ENCODE measurements at regions not wholly inside any gene's neighbourhood (a gene's known extent, or its start where the extent isn't known, plus 50 kb on each side); places are given as distances from the start of the nearest gene placed in this dataset.

DNA sequence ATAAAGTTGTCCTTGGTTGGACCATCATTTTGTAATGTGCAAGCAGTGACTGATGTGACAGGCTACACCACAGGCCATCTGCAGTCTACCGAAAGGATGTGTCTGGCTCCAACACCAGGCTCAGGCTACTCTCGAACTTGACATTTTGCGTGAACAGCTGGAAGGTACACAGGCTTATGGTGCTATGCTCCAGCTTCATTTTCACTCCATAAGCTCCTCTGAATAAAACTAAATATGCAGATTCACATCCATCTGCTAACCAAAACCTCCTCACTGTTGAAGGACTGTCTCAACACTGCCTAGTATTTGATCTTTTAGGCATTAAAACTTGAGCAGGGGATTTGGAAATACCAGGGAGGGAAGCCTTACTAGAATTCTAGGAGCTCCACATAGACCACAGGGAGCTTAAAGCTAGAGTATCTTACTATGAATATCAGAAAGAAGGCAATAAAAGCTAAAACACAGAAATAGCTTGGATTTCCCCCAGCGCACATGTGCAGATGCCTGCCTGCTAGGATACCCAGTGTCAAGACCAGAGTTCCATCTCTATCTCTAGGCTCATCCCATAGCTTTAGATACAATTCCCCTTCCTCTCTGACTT lies 383.9 kb upstream of the FAT3 start:
- Histone ChIP-seq H2BK120ac (ENCODE audit: low read depth, low read length) (no peak overlapping the region), H3K23ac (ENCODE audit: low read length in 2 of 2) (no peak overlapping the region), H2BK15ac (ENCODE audit: low read depth, poor library complexity, severe bottlenecking) (no peak overlapping the region), H3K79me1 (replicated peaks; ENCODE audit: low read length, poor library complexity, severe bottlenecking) (no peaks in the 10 kb centered on the region), H2BK12ac (ENCODE audit: low read length in 2 of 2) (no peak overlapping the region), H2AFZ (ENCODE audit: low read depth, low read length) (no peak overlapping the region), H3K27ac (ENCODE audit: low read length, poor library complexity, severe bottlenecking) (no peak overlapping the region), H3K18ac (ENCODE audit: low read depth in 1 of 2, low read length in 2 of 2) (no peak overlapping the region), H3K4ac (ENCODE audit: low read depth in 1 of 2, low read length in 2 of 2) (no peak overlapping the region), H3K14ac (ENCODE audit: low read length in 2 of 2) (no peak overlapping the region), H3K27me3 (ENCODE audit: control insufficient read depth in 1 of 2, insufficient read depth in 1 of 2, low read length in 2 of 2) (peaks cover 0 to 2% of the 10 kb centered on the region in 2 experiments), H3K4me3 (ENCODE audit: insufficient read depth in 1 of 2, low read depth in 1 of 2, low read length in 2 of 2) (no peak overlapping the region), H2AK5ac (ENCODE audit: low read length, severe bottlenecking) (no peak overlapping the region), H3K4me1 (ENCODE audit: control insufficient read depth, insufficient read depth, low read depth, low read length) (no peaks in the 10 kb centered on the region), H4K8ac (ENCODE audit: low read length) (no peak overlapping the region), H4K91ac (ENCODE audit: low read length) (no peak overlapping the region), H3K9ac (ENCODE audit: low read length) (no peak overlapping the region), H2BK5ac (ENCODE audit: low read depth, low read length, poor library complexity, severe bottlenecking) (no peak overlapping the region), H3K36me3 (ENCODE audit: control insufficient read depth in 1 of 2, insufficient read depth in 2 of 2, low read depth in 1 of 2, low read length in 2 of 2) (no peaks in the 10 kb centered on the region), H3K9me3 (ENCODE audit: control insufficient read depth, low read length) (no peaks in the 10 kb centered on the region), H3K4me2 (ENCODE audit: low read length, poor library complexity, severe bottlenecking) (no peak overlapping the region)
- WGBS, result 91% methylated on average over 4 of the region's 4 CpGs
- DNase-seq, result no peak

GRCh38 chr11:91837411-91838330 lies 386.9 kb upstream of the FAT3 start:
- Histone ChIP-seq H3K9ac (ENCODE audit: low read length) (no peak overlapping the region), H2BK5ac (ENCODE audit: low read depth, low read length, poor library complexity, severe bottlenecking) (no peak overlapping the region), H2AK5ac (ENCODE audit: low read length, severe bottlenecking) (no peak overlapping the region), H4K91ac (ENCODE audit: low read length) (no peak overlapping the region), H3K4me2 (ENCODE audit: low read length, poor library complexity, severe bottlenecking) (no peak overlapping the region), H2AFZ (ENCODE audit: low read depth, low read length) (no peak overlapping the region), H3K9me3 (ENCODE audit: control insufficient read depth, low read length) (no peaks in the 10 kb centered on the region), H3K4me3 (ENCODE audit: insufficient read depth in 1 of 2, low read depth in 1 of 2, low read length in 2 of 2) (no peak overlapping the region), H4K8ac (ENCODE audit: low read length) (no peak overlapping the region), H2BK120ac (ENCODE audit: low read depth, low read length) (no peak overlapping the region), H3K4ac (ENCODE audit: low read depth in 1 of 2, low read length in 2 of 2) (no peak overlapping the region), H3K4me1 (ENCODE audit: control insufficient read depth, insufficient read depth, low read depth, low read length) (no peaks in the 10 kb centered on the region), H3K23ac (ENCODE audit: low read length in 2 of 2) (peak overlapping the region in 1 of 2 experiments; percentile 64), H2BK15ac (ENCODE audit: low read depth, poor library complexity, severe bottlenecking) (no peak overlapping the region), H3K27ac (ENCODE audit: low read length, poor library complexity, severe bottlenecking) (no peak overlapping the region), H3K27me3 (ENCODE audit: control insufficient read depth in 1 of 2, insufficient read depth in 1 of 2, low read length in 2 of 2) (peaks cover 0 to 2% of the 10 kb centered on the region in 2 experiments), H3K18ac (ENCODE audit: low read depth in 1 of 2, low read length in 2 of 2) (no peak overlapping the region), H3K36me3 (ENCODE audit: control insufficient read depth in 1 of 2, insufficient read depth in 2 of 2, low read depth in 1 of 2, low read length in 2 of 2) (no peaks in the 10 kb centered on the region), H3K79me1 (replicated peaks; ENCODE audit: low read length, poor library complexity, severe bottlenecking) (no peaks in the 10 kb centered on the region), H2BK12ac (ENCODE audit: low read length in 2 of 2) (no peak overlapping the region), H3K14ac (ENCODE audit: low read length in 2 of 2) (no peak overlapping the region)
- WGBS, result no CpG with 5 or more reads among the region's 2 CpGs
- no peak for DNase-seq

GRCh38 chr11:91835051-91835560 lies 389.5 kb upstream of the FAT3 start:
- H3K9ac ChIP-seq (ENCODE audit: low read length), result no peak overlapping the region
- H3K14ac ChIP-seq (ENCODE audit: low read length in 2 of 2), result no peak overlapping the region
- H4K8ac ChIP-seq (ENCODE audit: low read length), result no peak overlapping the region
- no peak for DNase-seq
- H2AFZ ChIP-seq (ENCODE audit: low read depth, low read length), result no peak overlapping the region
- no peak overlapping the region for H3K18ac ChIP-seq (ENCODE audit: low read depth in 1 of 2, low read length in 2 of 2)
- H2AK5ac ChIP-seq (ENCODE audit: low read length, severe bottlenecking), result no peak overlapping the region
- H3K4me1 ChIP-seq (ENCODE audit: control insufficient read depth, insufficient read depth, low read depth, low read length), result no peaks in the 10 kb centered on the region
- H2BK5ac ChIP-seq (ENCODE audit: low read depth, low read length, poor library complexity, severe bottlenecking), result no peak overlapping the region
- no peak overlapping the region for H2BK12ac ChIP-seq (ENCODE audit: low read length in 2 of 2)
- no peak overlapping the region for H2BK15ac ChIP-seq (ENCODE audit: low read depth, poor library complexity, severe bottlenecking)
- peaks cover 24% of the 10 kb centered on the region for H3K9me3 ChIP-seq (ENCODE audit: control insufficient read depth, low read length)
- H3K36me3 ChIP-seq (ENCODE audit: control insufficient read depth in 1 of 2, insufficient read depth in 2 of 2, low read depth in 1 of 2, low read length in 2 of 2), result no peaks in the 10 kb centered on the region
- no peak overlapping the region for H3K4me2 ChIP-seq (ENCODE audit: low read length, poor library complexity, severe bottlenecking)
- no peak overlapping the region for H2BK120ac ChIP-seq (ENCODE audit: low read depth, low read length)
- H3K4me3 ChIP-seq (ENCODE audit: insufficient read depth in 1 of 2, low read depth in 1 of 2, low read length in 2 of 2), result no peak overlapping the region
- no peak overlapping the region for H3K23ac ChIP-seq (ENCODE audit: low read length in 2 of 2)
- no peak overlapping the region for H3K4ac ChIP-seq (ENCODE audit: low read depth in 1 of 2, low read length in 2 of 2)
- H4K91ac ChIP-seq (ENCODE audit: low read length), result no peak overlapping the region
- WGBS, result 86% methylated on average over 2 of the region's 3 CpGs
- H3K27ac ChIP-seq (ENCODE audit: low read length, poor library complexity, severe bottlenecking), result no peak overlapping the region
- H3K27me3 ChIP-seq (ENCODE audit: control insufficient read depth in 1 of 2, insufficient read depth in 1 of 2, low read length in 2 of 2), result peaks cover 0 to 2% of the 10 kb centered on the region in 2 experiments
- H3K79me1 ChIP-seq (replicated peaks; ENCODE audit: low read length, poor library complexity, severe bottlenecking), result no peaks in the 10 kb centered on the region

- Histone ChIP-seq H3K9me3 (ENCODE audit: control insufficient read depth, low read length) (peaks cover 27% of the 10 kb centered on the region), H2BK120ac (ENCODE audit: low read depth, low read length) (no peak overlapping the region), H3K27me3 (ENCODE audit: control insufficient read depth in 1 of 2, insufficient read depth in 1 of 2, low read length in 2 of 2) (no peaks in the 10 kb centered on the region), H3K23ac (ENCODE audit: low read length in 2 of 2) (no peak overlapping the region), H4K91ac (ENCODE audit: low read length) (no peak overlapping the region), H3K27ac (ENCODE audit: low read length, poor library complexity, severe bottlenecking) (no peak overlapping the region), H4K8ac (ENCODE audit: low read length) (no peak overlapping the region), H2AFZ (ENCODE audit: low read depth, low read length) (no peak overlapping the region), H3K36me3 (ENCODE audit: control insufficient read depth in 1 of 2, insufficient read depth in 2 of 2, low read depth in 1 of 2, low read length in 2 of 2) (no peaks in the 10 kb centered on the region), H3K4me2 (ENCODE audit: low read length, poor library complexity, severe bottlenecking) (no peak overlapping the region), H2AK5ac (ENCODE audit: low read length, severe bottlenecking) (no peak overlapping the region), H3K9ac (ENCODE audit: low read length) (no peak overlapping the region), H3K79me1 (replicated peaks; ENCODE audit: low read length, poor library complexity, severe bottlenecking) (no peaks in the 10 kb centered on the region), H2BK12ac (ENCODE audit: low read length in 2 of 2) (no peak overlapping the region), H3K14ac (ENCODE audit: low read length in 2 of 2) (no peak overlapping the region), H3K4me1 (ENCODE audit: control insufficient read depth, insufficient read depth, low read depth, low read length) (no peaks in the 10 kb centered on the region), H3K4me3 (ENCODE audit: insufficient read depth in 1 of 2, low read depth in 1 of 2, low read length in 2 of 2) (no peak overlapping the region), H2BK15ac (ENCODE audit: low read depth, poor library complexity, severe bottlenecking) (no peak overlapping the region), H3K4ac (ENCODE audit: low read depth in 1 of 2, low read length in 2 of 2) (no peak overlapping the region), H3K18ac (ENCODE audit: low read depth in 1 of 2, low read length in 2 of 2) (no peak overlapping the region), H2BK5ac (ENCODE audit: low read depth, low read length, poor library complexity, severe bottlenecking) (no peak overlapping the region)
- DNase-seq, result no peak
- WGBS, result 91% methylated on average over 4 of the region's 4 CpGs
Measured at GRCh38 chr11:91828901-91829300, 395.7 kb upstream of the FAT3 start.

Measured in mesenchymal stem cell (in vitro differentiated cells and primary cell).